ENCODE measurements at regions not wholly inside any gene's neighbourhood (a gene's known extent, or its start where the extent isn't known, plus 50 kb on each side); places are given as distances from the start of the nearest gene placed in this dataset.

- Histone ChIP-seq H3K9me3 (no peaks in the 10 kb centered on the region), H3K36me3 (no peaks in the 10 kb centered on the region), H3K4me1 (no peaks in the 10 kb centered on the region), H3K27me3 (peaks cover 0 to 6% (median 0%) of the 10 kb centered on the region in 4 donors), H3K27ac (no peak overlapping the region), H3K4me3 (no peak overlapping the region)
- intact Hi-C loops (cut with DNase I) = no loop called here
- TF ChIP-seq POLR2A (IDR thresholded peaks at IDR 0.05) = no peak
- TF ChIP-seq CTCF (IDR thresholded peaks at IDR 0.05) = no peak
- 77 to 79% methylated on average over 6 of the region's 6 CpGs for WGBS, 2 donors
- no peak for DNase-seq
Observed at GRCh38 chr10:6962576-6962975, 382.5 kb upstream of the PRKCQ start.

GRCh38 chr10:6958711-6959110 is 378.6 kb upstream of the PRKCQ start:
- TF ChIP-seq CTCF (IDR thresholded peaks at IDR 0.05) (no peak), POLR2A (IDR thresholded peaks at IDR 0.05) (no peak)

GRCh38 chr10:6958254-6958653 is 378.2 kb upstream of the PRKCQ start:
- Histone ChIP-seq H3K36me3 (no peaks in the 10 kb centered on the region), H3K4me3 (no peak overlapping the region), H3K27ac (no peak overlapping the region), H3K27me3 (no peaks in the 10 kb centered on the region), H3K9me3 (no peaks in the 10 kb centered on the region), H3K4me1 (peaks cover 0 to 2% (median 0%) of the 10 kb centered on the region in 3 donors)
- TF ChIP-seq CTCF (IDR thresholded peaks at IDR 0.05) (no peak), POLR2A (IDR thresholded peaks at IDR 0.05) (no peak)
- intact Hi-C loops (cut with DNase I) = no loop called here
- no peak for DNase-seq
- WGBS, 2 donors = 5 to 6% methylated on average over 1 of the region's 1 CpG

More at GRCh38 chr10:6958711-6959110, 378.6 kb upstream of the PRKCQ start:
- Histone ChIP-seq H3K27me3 (no peaks in the 10 kb centered on the region), H3K27ac (no peak overlapping the region), H3K4me1 (no peaks in the 10 kb centered on the region), H3K4me3 (no peak overlapping the region), H3K9me3 (no peaks in the 10 kb centered on the region), H3K36me3 (no peaks in the 10 kb centered on the region)
- intact Hi-C loops (cut with DNase I) = no loop called here
- 74 to 83% methylated on average over 1 of the region's 1 CpG for WGBS, 2 donors
- no peak for DNase-seq

- H3K27ac ChIP-seq = no peak overlapping the region
- WGBS, 2 donors = 55 to 62% methylated on average over 4 of the region's 4 CpGs
Observed at GRCh38 chr10:6957851-6958250, 377.8 kb upstream of the PRKCQ start.

GRCh38 chr10:6956562-6956961 is 376.5 kb upstream of the PRKCQ start:
- DNase-seq = no peak
- H3K4me1 ChIP-seq = peaks cover 0 to 4% (median 0%) of the 10 kb centered on the region in 3 donors
- H3K27ac ChIP-seq = no peak overlapping the region
- TF ChIP-seq POLR2A (IDR thresholded peaks at IDR 0.05) (no peak), CTCF (IDR thresholded peaks at IDR 0.05) (no peak)
- no peaks in the 10 kb centered on the region for H3K27me3 ChIP-seq
- no peak overlapping the region for H3K4me3 ChIP-seq
- no peaks in the 10 kb centered on the region for H3K9me3 ChIP-seq
- 58 to 63% methylated on average over 3 of the region's 3 CpGs for WGBS, 2 donors
- intact Hi-C loops (cut with DNase I) = no loop called here
- H3K36me3 ChIP-seq = no peaks in the 10 kb centered on the region

More at GRCh38 chr10:6957851-6958250, 377.8 kb upstream of the PRKCQ start:
- Histone ChIP-seq H3K4me1 (peaks cover 0 to 4% (median 0%) of the 10 kb centered on the region in 3 donors), H3K36me3 (no peaks in the 10 kb centered on the region), H3K9me3 (no peaks in the 10 kb centered on the region), H3K27me3 (no peaks in the 10 kb centered on the region), H3K4me3 (no peak overlapping the region)
- intact Hi-C loops (cut with DNase I) = no loop called here
- DNase-seq = no peak
- TF ChIP-seq POLR2A (IDR thresholded peaks at IDR 0.05) = no peak
- no peak for TF ChIP-seq CTCF (IDR thresholded peaks at IDR 0.05)

Measured in esophagus squamous epithelium (tissue), 5 donors.